ENCODE measurements at regions not wholly inside any gene's neighbourhood (a gene's known extent, or its start where the extent isn't known, plus 50 kb on each side); places are given as distances from the start of the nearest gene placed in this dataset.
"Not testable (repeated sequence)": the region's sequence is repeated elsewhere in the genome, so short reads cannot be mapped to it uniquely, and the experiment has no call there.

- not testable (repeated sequence) for TF ChIP-seq ZFP30 (CRISPR knock-in tag; IDR thresholded peaks at IDR 0.05); TCF4 (CRISPR knock-in tag; IDR thresholded peaks at IDR 0.05; ENCODE audit: borderline replicate concordance); PATZ1 (CRISPR knock-in tag; IDR thresholded peaks at IDR 0.05; ENCODE audit: borderline replicate concordance); CSDC2 (CRISPR knock-in tag; IDR thresholded peaks at IDR 0.05); CREB5 (CRISPR knock-in tag; IDR thresholded peaks at IDR 0.05; ENCODE audit: low read depth); TSHZ2 (CRISPR knock-in tag; IDR thresholded peaks at IDR 0.05); ZNF565 (CRISPR knock-in tag; conservative IDR thresholded peaks at IDR 0.05; ENCODE audit: low read depth); OSR1 (CRISPR knock-in tag; IDR thresholded peaks at IDR 0.05); ESRRG (CRISPR knock-in tag; IDR thresholded peaks at IDR 0.05); RARB (CRISPR knock-in tag; IDR thresholded peaks at IDR 0.05); GLIS3 (CRISPR knock-in tag; IDR thresholded peaks at IDR 0.05); ISL1 (CRISPR knock-in tag; IDR thresholded peaks at IDR 0.05); ZNF70 (CRISPR knock-in tag; IDR thresholded peaks at IDR 0.05); ZNF8 (CRISPR knock-in tag; IDR thresholded peaks at IDR 0.05)
Measured at GRCh38 chr7:55707410-55707809, 135.1 kb upstream of the VOPP1 start.
